Small intestine (tissue), 7 donors: ENCODE measurements at regions not wholly inside any gene's neighbourhood (a gene's known extent, or its start where the extent isn't known, plus 50 kb on each side); places are given as distances from the start of the nearest gene placed in this dataset.

ENCODE experiments used
- DNase-seq, 2 donors: peaks; one replicate each; pipeline versions ENCODE4 v3.0.0 to v3.0.0-alpha.2; 2013
- FAIRE-seq: peaks from 2 replicates; lab custom pipeline; 2012; peaks lifted over from hg19 to GRCh38; lab: Jason Lieb, UNC
- H3K27ac ChIP-seq, 3 donors: one replicate each; pipeline ENCODE4 v1.5.1; 2013; ENCODE audit warnings: low read length in 2 of 3, mild to moderate bottlenecking in 2 of 3, control low read depth in 1 of 3, inconsistent platforms in 1 of 3, low read depth in 1 of 3, moderate library complexity in 1 of 3
- H3K27me3 ChIP-seq, 3 donors: one replicate each; pipeline ENCODE4 v1.6.1; 2013; ENCODE audit warnings: low read length in 3 of 3, inconsistent platforms in 1 of 3; ENCODE audit not compliant: control insufficient read depth in 3 of 3, insufficient read depth in 3 of 3
- H3K36me3 ChIP-seq, 3 donors: one replicate each; pipeline ENCODE4 v1.6.1; 2013; ENCODE audit warnings: low read length in 3 of 3, inconsistent platforms in 1 of 3, low read depth in 1 of 3, mild to moderate bottlenecking in 1 of 3, moderate library complexity in 1 of 3; ENCODE audit not compliant: control insufficient read depth in 3 of 3, insufficient read depth in 2 of 3
- H3K4me1 ChIP-seq, 3 donors: one replicate each; pipeline ENCODE4 v1.6.1; 2013; ENCODE audit warnings: low read length in 2 of 3, inconsistent platforms in 1 of 3, low read depth in 1 of 3, mild to moderate bottlenecking in 1 of 3, moderate library complexity in 1 of 3; ENCODE audit not compliant: control insufficient read depth in 3 of 3, insufficient read depth in 2 of 3
- H3K4me3 ChIP-seq, 3 donors: one replicate each; pipeline ENCODE4 v1.5.1; 2013; ENCODE audit warnings: low read length in 3 of 3, control low read depth in 1 of 3, inconsistent platforms in 1 of 3, low read depth in 1 of 3, mild to moderate bottlenecking in 1 of 3, moderate library complexity in 1 of 3
- H3K9me3 ChIP-seq, 2 donors: one replicate each; pipeline ENCODE4 v1.6.1; 2013; ENCODE audit warnings: low read depth in 1 of 2, low read length in 1 of 2; ENCODE audit not compliant: control insufficient read depth in 2 of 2, insufficient read depth in 1 of 2
- WGBS, 3 donors: extraction: QIAGEN DNeasy Blood & Tissue Kit; methylation state at CpG; one replicate each; pipeline ENCODE4 v1.1.7; 2013; 5-methylcytosine and 5-hydroxymethylcytosine counted together
- donor health status: healthy with polysubstance abuse.
- donor health status: control.
- donor health status: control.
- donor health status: Bipolar disorder and iron deficiency.
- donor health status: healthy.

DNA sequence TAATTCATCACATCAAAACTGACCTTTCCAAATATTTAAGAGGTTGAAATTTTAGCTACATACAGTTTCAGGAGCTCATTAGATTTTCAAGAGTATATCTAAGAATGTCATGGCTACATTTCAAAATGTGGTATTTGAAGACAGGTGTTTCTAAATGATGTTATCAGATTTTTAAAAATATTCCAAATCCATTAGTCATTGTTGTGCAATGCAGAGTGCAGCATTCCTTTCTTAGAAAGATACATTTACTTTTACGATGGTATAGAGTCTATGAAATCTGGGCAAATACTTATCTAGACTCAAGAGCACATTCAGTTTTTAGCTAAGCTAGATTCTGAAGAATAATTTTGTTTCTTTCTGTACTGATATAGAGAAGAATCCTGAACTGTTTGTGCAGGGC lies 230.3 kb downstream of the CHRM3 start:
- no peak overlapping the region for H3K27ac ChIP-seq
- no peaks in the 10 kb centered on the region for H3K27me3 ChIP-seq
- 57 to 65% (median 64%) methylated on average over 1 of the region's 1 CpG for WGBS, 3 donors
- FAIRE-seq, result no peak
- peaks cover 0 to 6% of the 10 kb centered on the region in 2 donors for H3K9me3 ChIP-seq
- no peak for DNase-seq
- no peaks in the 10 kb centered on the region for H3K36me3 ChIP-seq
- no peaks in the 10 kb centered on the region for H3K4me1 ChIP-seq
- H3K4me3 ChIP-seq, result no peak overlapping the region

DNA sequence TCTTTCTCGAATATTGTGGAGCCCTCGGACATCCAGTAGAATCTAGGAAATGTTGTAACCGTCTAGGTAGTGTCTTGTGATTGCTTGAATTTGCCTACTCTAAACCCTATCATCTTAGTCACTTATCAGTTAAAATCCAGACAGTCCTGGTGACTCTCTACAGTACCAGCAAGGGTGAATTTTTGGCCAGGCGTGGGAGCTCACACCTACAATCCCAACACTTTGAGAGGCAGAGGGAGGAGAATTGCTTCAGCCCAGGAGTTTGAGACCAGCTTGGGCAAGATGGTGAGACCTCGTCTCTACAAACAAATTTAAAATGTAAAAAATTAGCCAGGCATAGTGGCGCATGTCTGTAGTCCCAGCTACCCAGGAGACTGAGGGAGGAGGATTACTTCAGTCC lies 230.9 kb downstream of the CHRM3 start:
- no peak overlapping the region for H3K27ac ChIP-seq
- H3K27me3 ChIP-seq, result no peaks in the 10 kb centered on the region
- no peak overlapping the region for H3K4me3 ChIP-seq
- H3K36me3 ChIP-seq, result no peaks in the 10 kb centered on the region
- peaks cover 0 to 7% of the 10 kb centered on the region in 2 donors for H3K9me3 ChIP-seq
- 91% methylated on average over 6 of the region's 6 CpGs for WGBS, 3 donors
- no peaks in the 10 kb centered on the region for H3K4me1 ChIP-seq
- DNase-seq, result no peak
- FAIRE-seq, result no peak

DNA sequence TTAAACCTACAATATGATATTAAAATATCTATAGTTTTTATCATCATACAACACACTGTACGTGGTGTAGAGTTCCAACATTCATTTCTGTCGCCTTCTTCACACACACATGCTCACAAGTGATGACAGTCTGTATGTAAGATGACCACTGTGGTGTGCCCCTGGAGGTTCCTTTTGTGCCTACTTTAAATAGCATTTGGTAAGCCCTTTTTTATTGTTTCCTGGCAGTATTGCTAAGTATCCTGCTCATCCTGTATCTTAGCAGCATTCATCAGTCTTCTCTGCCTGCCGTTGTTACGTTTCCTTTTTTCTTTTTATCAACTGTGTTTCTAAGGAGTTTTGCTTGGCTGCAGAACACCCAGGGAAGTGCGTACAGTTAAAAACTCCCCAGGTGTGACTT lies 231.4 kb downstream of the CHRM3 start:
- FAIRE-seq (no peak), DNase-seq (no peak)
- Histone ChIP-seq H3K36me3 (no peaks in the 10 kb centered on the region), H3K27ac (no peak overlapping the region), H3K4me1 (no peaks in the 10 kb centered on the region), H3K4me3 (no peak overlapping the region), H3K9me3 (peaks cover 0 to 7% of the 10 kb centered on the region in 2 donors), H3K27me3 (no peaks in the 10 kb centered on the region)
- WGBS, 3 donors, result 78 to 94% (median 87%) methylated on average over 5 of the region's 5 CpGs

DNA sequence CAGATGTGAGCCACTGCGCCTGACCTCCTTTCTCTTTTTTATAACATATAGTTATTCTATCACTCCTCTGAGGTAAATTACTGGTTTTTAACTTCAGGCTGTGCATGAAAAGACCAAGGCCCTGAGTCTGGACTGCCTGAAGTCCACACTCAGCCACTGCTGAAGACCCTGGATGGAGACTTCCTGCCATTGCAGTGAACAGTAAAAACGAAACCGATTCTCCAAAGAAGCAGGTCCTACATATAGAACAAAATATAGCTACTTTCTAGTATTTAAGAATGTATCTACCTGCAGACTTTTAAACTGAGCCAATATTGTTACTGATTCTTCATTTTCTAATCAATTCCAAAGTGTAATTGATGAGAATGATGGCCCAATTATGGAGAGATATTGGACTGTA lies 232.8 kb downstream of the CHRM3 start:
- Histone ChIP-seq H3K27ac (no peak overlapping the region), H3K27me3 (no peaks in the 10 kb centered on the region), H3K36me3 (no peaks in the 10 kb centered on the region), H3K4me3 (no peak overlapping the region), H3K9me3 (peaks cover 0 to 9% of the 10 kb centered on the region in 2 donors), H3K4me1 (no peaks in the 10 kb centered on the region)
- no peak for FAIRE-seq
- DNase-seq, result no peak
- WGBS, 3 donors, result 95% methylated on average over 3 of the region's 3 CpGs

DNA sequence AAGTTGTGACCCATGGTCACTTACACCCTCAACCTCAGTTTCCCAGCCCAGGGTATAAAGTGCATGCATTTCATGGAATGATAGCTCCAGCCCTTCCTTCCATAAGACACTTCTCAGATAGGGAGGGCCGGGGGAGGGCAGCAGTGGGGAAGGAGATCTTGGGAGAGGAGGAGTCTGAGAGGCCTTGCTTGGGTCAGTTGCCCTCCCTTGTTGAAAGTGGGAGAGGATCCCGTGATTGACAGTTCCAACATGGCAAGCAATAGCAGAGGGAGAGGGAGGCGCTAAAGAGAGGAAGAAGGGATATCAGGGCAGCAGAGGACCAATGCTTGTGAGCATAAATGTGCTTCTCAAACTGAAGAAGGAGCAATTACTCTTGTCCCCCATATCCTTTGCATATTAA lies 244.4 kb downstream of the CHRM3 start:
- no peak for DNase-seq
- FAIRE-seq, result no peak
- H3K27ac ChIP-seq, result no peak overlapping the region
- 84 to 97% (median 91%) methylated on average over 3 of the region's 3 CpGs for WGBS, 3 donors
- H3K36me3 ChIP-seq, result no peaks in the 10 kb centered on the region
- H3K4me3 ChIP-seq, result no peak overlapping the region
- no peaks in the 10 kb centered on the region for H3K27me3 ChIP-seq
- no peaks in the 10 kb centered on the region for H3K9me3 ChIP-seq
- no peaks in the 10 kb centered on the region for H3K4me1 ChIP-seq

DNA sequence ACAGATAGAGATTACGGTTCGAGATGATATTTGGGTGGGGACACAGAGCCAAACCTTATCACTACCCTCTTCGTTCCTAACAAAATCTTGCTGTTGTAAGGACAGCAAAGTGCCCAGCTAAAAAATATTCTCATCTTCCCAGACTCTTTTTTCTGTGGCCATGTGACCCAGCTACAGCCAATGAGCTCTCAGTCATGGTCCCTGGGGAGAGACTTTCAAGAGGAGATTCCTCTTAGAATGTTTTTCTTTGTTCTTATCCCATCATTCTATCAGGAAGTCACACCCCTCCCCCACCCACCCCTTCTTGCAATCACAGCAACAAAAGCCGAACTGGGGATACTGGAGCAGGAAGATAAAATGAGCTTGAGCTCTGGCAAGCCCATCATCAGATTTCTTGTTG lies 247.1 kb downstream of the CHRM3 start:
- H3K27me3 ChIP-seq, result no peaks in the 10 kb centered on the region
- H3K27ac ChIP-seq, result no peak overlapping the region
- 84 to 87% (median 87%) methylated on average over 4 of the region's 4 CpGs for WGBS, 3 donors
- no peak overlapping the region for H3K4me3 ChIP-seq
- FAIRE-seq, result no peak
- DNase-seq, result peak in 1 of 2 donors; percentile 1
- no peaks in the 10 kb centered on the region for H3K36me3 ChIP-seq
- no peaks in the 10 kb centered on the region for H3K4me1 ChIP-seq
- no peaks in the 10 kb centered on the region for H3K9me3 ChIP-seq

DNA sequence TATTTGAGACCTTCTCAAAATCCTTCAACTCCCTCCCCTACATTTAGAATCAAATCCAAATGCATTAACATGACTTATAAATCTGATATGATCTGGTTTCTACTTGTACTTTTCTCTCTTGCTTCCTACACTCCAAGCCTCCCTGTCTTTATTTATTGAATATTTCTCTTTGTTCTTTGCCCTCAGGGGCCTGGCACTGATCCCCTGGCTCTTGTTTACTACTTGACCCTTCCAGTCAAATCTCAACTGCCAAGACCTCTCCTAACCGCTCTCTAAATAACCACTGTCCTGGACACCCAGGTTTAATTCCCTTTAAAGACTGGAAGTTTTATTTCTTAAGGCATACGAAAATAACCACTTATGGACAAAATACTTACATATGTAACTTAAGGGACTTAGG lies 248.9 kb downstream of the CHRM3 start:
- H3K36me3 ChIP-seq, result no peaks in the 10 kb centered on the region
- WGBS, 3 donors, result 47 to 63% (median 60%) methylated on average over 2 of the region's 2 CpGs
- H3K27me3 ChIP-seq, result no peaks in the 10 kb centered on the region
- no peak for FAIRE-seq
- H3K9me3 ChIP-seq, result no peaks in the 10 kb centered on the region
- no peaks in the 10 kb centered on the region for H3K4me1 ChIP-seq
- no peak overlapping the region for H3K27ac ChIP-seq
- DNase-seq, result no peak
- no peak overlapping the region for H3K4me3 ChIP-seq

DNA sequence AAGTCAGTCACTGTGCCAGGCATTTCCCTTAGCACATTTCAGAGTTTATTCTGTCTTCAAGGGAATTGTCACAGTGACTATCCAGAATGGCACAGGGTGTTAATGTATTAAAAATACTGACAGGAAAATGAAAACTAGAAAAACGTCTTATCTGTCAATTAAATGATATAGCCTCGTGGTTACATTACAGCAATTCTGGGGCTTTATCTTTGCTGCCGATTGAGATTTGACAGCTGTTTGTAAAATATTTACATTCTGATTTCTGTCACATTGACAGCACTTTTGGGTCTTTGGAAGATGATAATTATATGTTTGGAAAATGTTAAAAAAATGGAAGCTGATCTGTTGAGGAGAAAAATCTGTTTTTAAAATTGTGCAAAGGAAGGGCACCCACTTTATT lies 250.0 kb downstream of the CHRM3 start:
- Histone ChIP-seq H3K36me3 (no peaks in the 10 kb centered on the region), H3K4me1 (no peaks in the 10 kb centered on the region), H3K4me3 (no peak overlapping the region), H3K27me3 (no peaks in the 10 kb centered on the region), H3K9me3 (no peaks in the 10 kb centered on the region), H3K27ac (no peak overlapping the region)
- 10 to 23% (median 16%) methylated on average over 3 of the region's 3 CpGs for WGBS, 3 donors
- FAIRE-seq (no peak), DNase-seq (no peak)

DNA sequence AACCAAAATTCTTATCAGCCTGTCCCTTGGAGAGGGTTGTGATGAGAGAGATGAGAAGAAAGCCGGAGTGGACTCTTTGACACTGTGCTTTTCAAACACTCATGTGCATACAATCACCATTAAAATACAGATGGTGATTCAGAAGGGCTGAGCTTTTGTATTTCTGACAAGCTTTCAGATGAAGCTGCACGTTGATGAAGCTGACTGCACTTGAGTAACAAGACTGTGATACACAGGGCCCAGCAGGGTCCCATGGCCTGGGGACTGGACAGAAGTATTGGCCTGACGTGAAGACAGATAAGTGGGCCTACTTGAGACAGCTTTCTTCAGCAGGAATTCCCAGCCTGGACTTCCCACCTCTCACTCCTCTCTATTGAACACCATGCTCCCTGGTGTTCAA lies 258.2 kb downstream of the CHRM3 start:
- DNase-seq, result no peak
- Histone ChIP-seq H3K36me3 (peaks cover 0 to 5% (median 0%) of the 10 kb centered on the region in 3 donors), H3K4me3 (no peak overlapping the region), H3K27ac (no peak overlapping the region), H3K4me1 (no peaks in the 10 kb centered on the region), H3K9me3 (no peaks in the 10 kb centered on the region), H3K27me3 (no peaks in the 10 kb centered on the region)
- no peak for FAIRE-seq
- 85 to 96% (median 92%) methylated on average over 3 of the region's 3 CpGs for WGBS, 3 donors
